K562 (cell line): ENCODE measurements at regions not wholly inside any gene's neighbourhood (a gene's known extent, or its start where the extent isn't known, plus 50 kb on each side); places are given as distances from the start of the nearest gene placed in this dataset.

Experiments
- ATF7 ChIP-seq: fragments of 450-650 bp; IDR thresholded peaks from 2 replicates; pipeline ENCODE4 v1.7.1; 2014; ENCODE audit warnings: mild to moderate bottlenecking, moderate library complexity
- MAFF ChIP-seq: IDR thresholded peaks from 2 replicates; pipeline ENCODE4 v1.6.1; 2012; ENCODE audit warnings: low read length, improper control_type of control experiment
- MAZ ChIP-seq, 2 experiments: fragments of 450-650 bp in 1 of 2; sonication (generic) in 1 of 2; formaldehyde crosslinking; IDR thresholded peaks in 1 of 2; conservative IDR thresholded peaks in 1 of 2; 2 replicates each; pipeline versions ENCODE4 v1.4.0 to v1.5.0; 2020; ENCODE audit warnings: mild to moderate bottlenecking in 1 of 2, missing genetic modification reagents in 1 of 2
- NFE2L1 ChIP-seq: fragments of 450-650 bp; IDR thresholded peaks from 2 replicates; pipeline ENCODE4 v1.6.1; 2016; ENCODE audit warnings: missing genetic modification characterization, low read depth, mild to moderate bottlenecking, missing compliant biosample characterization, moderate library complexity, borderline replicate concordance
- POLR2A ChIP-seq: fragments of 450-650 bp; conservative IDR thresholded peaks from 2 replicates; pipeline ENCODE4 v1.6.1; 2016
- SP2 ChIP-seq: IDR thresholded peaks from 2 replicates; pipeline ENCODE4 v1.6.1; 2011; ENCODE audit warnings: mild to moderate bottlenecking, low read depth, low read length, moderate library complexity; ENCODE audit not compliant: poor library complexity, severe bottlenecking; ENCODE audit errors: extremely low read depth
- TCF7L2 ChIP-seq: fragments of 150-350 bp; IDR thresholded peaks from 2 replicates; pipeline ENCODE4 v1.6.1; 2016; ENCODE audit warnings: low read depth, mild to moderate bottlenecking, low read length, moderate library complexity
- TF ChIP-seq, protein P1 (sequence below): fragments of 450-650 bp; IDR thresholded peaks from 2 replicates; pipeline ENCODE4 v1.7.1; 2018; ENCODE audit warnings: mild to moderate bottlenecking, low read depth; ENCODE audit not compliant: partially characterized antibody

DNA sequence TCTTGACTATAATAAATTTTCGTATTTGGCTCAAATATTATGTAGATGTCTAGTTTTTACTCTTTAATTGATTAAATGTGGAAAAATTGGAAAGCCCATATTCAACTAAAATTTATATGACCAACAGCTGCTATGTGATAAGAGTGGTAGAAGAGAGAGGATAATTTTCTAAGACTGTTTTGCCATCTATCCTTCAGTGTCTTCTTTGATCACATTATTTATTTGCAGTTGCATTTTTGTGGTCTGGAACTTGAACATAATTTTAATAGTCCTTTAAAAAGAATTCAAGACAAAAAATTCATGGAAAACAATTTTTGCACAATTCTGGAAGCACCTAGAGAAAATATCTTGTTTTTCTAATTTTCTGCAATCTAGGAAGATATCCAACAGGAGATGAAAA lies 213.3 kb upstream of the THBS1 start:
- no peak for TF ChIP-seq ATF7
- no peak for TF ChIP-seq MAZ (CRISPR knock-in tag; conservative IDR thresholded peaks at IDR 0.05 in 1 of 2, IDR thresholded peaks at IDR 0.05 in 1 of 2)
- no peak for TF ChIP-seq MAFF
- TF ChIP-seq SP2: no peak
- TF ChIP-seq NFE2L1 (tag): no peak
- TF ChIP-seq, protein P1, sequence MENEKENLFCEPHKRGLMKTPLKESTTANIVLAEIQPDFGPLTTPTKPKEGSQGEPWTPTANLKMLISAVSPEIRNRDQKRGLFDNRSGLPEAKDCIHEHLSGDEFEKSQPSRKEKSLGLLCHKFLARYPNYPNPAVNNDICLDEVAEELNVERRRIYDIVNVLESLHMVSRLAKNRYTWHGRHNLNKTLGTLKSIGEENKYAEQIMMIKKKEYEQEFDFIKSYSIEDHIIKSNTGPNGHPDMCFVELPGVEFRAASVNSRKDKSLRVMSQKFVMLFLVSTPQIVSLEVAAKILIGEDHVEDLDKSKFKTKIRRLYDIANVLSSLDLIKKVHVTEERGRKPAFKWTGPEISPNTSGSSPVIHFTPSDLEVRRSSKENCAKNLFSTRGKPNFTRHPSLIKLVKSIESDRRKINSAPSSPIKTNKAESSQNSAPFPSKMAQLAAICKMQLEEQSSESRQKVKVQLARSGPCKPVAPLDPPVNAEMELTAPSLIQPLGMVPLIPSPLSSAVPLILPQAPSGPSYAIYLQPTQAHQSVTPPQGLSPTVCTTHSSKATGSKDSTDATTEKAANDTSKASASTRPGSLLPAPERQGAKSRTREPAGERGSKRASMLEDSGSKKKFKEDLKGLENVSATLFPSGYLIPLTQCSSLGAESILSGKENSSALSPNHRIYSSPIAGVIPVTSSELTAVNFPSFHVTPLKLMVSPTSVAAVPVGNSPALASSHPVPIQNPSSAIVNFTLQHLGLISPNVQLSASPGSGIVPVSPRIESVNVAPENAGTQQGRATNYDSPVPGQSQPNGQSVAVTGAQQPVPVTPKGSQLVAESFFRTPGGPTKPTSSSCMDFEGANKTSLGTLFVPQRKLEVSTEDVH: no peak
- no peak for TF ChIP-seq POLR2A
- TF ChIP-seq TCF7L2: no peak
